Epithelial cell of esophagus (primary cell): ENCODE measurements at regions not wholly inside any gene's neighbourhood (a gene's known extent, or its start where the extent isn't known, plus 50 kb on each side); places are given as distances from the start of the nearest gene placed in this dataset.
A peak's percentile ranks its signal among the peaks of the same experiment; 100 is the strongest.

ENCODE experiments used
- DNase-seq: peaks from one replicate; pipeline ENCODE4 v3.0.0; 2010; ENCODE audit warnings: low read depth
- H3K4me3 ChIP-seq: 2 replicates; pipeline ENCODE4 v1.5.1; 2011; ENCODE audit warnings: mild to moderate bottlenecking, low read length, control low read depth
- CTCF ChIP-seq: IDR thresholded peaks from 2 replicates; pipeline ENCODE4 v1.5.1; 2011; ENCODE audit warnings: low read depth, mild to moderate bottlenecking, low read length, control low read depth, inconsistent platforms; ENCODE audit not compliant: insufficient read depth; ENCODE audit errors: missing control alignments

GRCh38 chr15:95845862-95846515 lies 484.5 kb upstream of the NR2F2 start:
- H3K4me3 ChIP-seq: no peak overlapping the region
- DNase-seq: no peak
- no peak for TF ChIP-seq CTCF

DNA sequence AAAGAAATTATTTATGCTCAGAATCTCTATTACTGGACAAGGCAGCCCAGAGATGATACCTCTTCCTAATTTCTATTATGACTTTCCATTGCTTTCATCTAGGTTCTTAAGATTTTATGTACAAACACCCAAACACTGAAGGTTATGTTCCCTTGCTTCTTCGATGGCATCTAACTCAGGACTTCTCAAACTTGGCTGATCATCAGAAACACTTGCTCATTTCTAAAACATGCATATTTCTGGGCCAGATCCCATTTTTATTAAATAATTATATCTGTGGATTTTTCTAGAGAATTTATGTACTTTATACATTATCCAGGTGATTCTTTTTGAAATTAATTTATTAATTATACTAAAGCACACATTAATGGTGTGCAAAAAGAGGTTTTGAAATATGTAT lies 482.4 kb upstream of the NR2F2 start:
- H3K4me3 ChIP-seq: no peak overlapping the region
- no peak for TF ChIP-seq CTCF
- DNase-seq: no peak

DNA sequence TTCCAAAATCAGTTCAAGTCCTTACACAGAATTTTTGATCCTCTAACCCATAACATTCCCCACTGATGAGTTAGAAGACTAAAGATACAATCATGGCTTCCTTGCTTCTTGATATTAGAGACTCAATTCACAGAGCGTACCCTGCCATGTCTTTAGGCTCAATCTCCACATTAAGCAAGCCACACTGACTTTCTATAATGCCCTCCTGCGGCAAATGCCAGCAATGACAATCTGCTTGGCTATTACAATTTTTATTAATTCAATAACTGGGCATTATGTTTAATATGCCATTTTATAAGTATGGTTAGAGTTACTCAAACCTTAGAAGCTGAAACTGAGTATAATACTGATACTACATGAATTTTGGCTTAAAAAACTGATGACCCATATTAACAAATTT lies 479.7 kb upstream of the NR2F2 start:
- DNase-seq: no peak
- TF ChIP-seq CTCF: no peak
- H3K4me3 ChIP-seq: no peak overlapping the region

GRCh38 chr15:95853350-95853749 lies 477.1 kb upstream of the NR2F2 start:
- no peak for TF ChIP-seq CTCF
- peak; percentile 15 for DNase-seq
- no peak overlapping the region for H3K4me3 ChIP-seq

- peak; percentile 35 for DNase-seq
- TF ChIP-seq CTCF: no peak
- H3K4me3 ChIP-seq: no peak overlapping the region
These were observed 473.3 kb upstream of the NR2F2 start for GRCh38 chr15:95857124-95857757.

GRCh38 chr15:95857758-95858157 lies 472.7 kb upstream of the NR2F2 start:
- no peak for TF ChIP-seq CTCF
- H3K4me3 ChIP-seq: no peak overlapping the region
- no peak for DNase-seq

DNA sequence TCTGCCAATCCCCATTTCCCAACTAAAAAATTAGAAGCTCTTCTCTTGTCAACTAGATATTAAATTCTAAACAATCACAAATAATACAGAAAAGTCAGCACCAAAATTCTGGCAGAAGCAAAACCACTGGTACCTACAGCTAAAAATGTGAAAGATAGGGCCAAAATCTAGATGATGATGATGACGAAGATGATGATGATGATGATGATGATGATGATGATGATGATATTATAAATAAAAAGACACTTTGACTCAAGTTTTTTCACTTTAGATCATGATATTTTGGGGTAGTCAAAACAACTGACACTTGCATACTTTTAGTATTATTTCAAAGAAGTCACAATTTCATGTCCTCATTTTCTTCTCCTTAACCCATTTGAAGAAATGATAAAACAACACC lies 470.1 kb upstream of the NR2F2 start:
- DNase-seq: no peak
- TF ChIP-seq CTCF: no peak
- H3K4me3 ChIP-seq: no peak overlapping the region
